Stimulated activated naive CD4-positive, alpha-beta T cell treated with Interleukin-2 at 50 U/mL for 16 hours (primary cell): ENCODE measurements at regions not wholly inside any gene's neighbourhood (a gene's known extent, or its start where the extent isn't known, plus 50 kb on each side); places are given as distances from the start of the nearest gene placed in this dataset.

ENCODE experiments used
- DNase-seq: peaks from one replicate; lab custom pipeline; 2025; lab: John Stamatoyannopoulos, UW

GRCh38 chr7:70986297-70986696, 145.6 kb upstream of the GALNT17 start:
- no peak for DNase-seq

- no peak for DNase-seq
These were observed 137.8 kb upstream of the GALNT17 start for GRCh38 chr7:70994176-70994575.

GRCh38 chr7:70997261-70997660, 134.7 kb upstream of the GALNT17 start:
- DNase-seq, result no peak

- no peak for DNase-seq
These were observed 126.8 kb upstream of the GALNT17 start for GRCh38 chr7:71005109-71005508.

- DNase-seq, result no peak
These were observed 122.3 kb upstream of the GALNT17 start for GRCh38 chr7:71009636-71010035.

GRCh38 chr7:71015252-71015900, 116.6 kb upstream of the GALNT17 start:
- no peak for DNase-seq

GRCh38 chr7:71016401-71016800, 115.5 kb upstream of the GALNT17 start:
- DNase-seq, result no peak

- no peak for DNase-seq
These were observed 114.3 kb upstream of the GALNT17 start for GRCh38 chr7:71017602-71018001.

GRCh38 chr7:71019706-71020105, 112.2 kb upstream of the GALNT17 start:
- no peak for DNase-seq

GRCh38 chr7:71021131-71021530, 110.8 kb upstream of the GALNT17 start:
- DNase-seq, result no peak

- no peak for DNase-seq
These were observed 105.3 kb upstream of the GALNT17 start for GRCh38 chr7:71026680-71027079.

- no peak for DNase-seq
These were observed 97.7 kb upstream of the GALNT17 start for GRCh38 chr7:71034243-71034642.

- DNase-seq, result no peak
These were observed 89.4 kb upstream of the GALNT17 start for GRCh38 chr7:71042591-71042990.

GRCh38 chr7:71050492-71050891, 81.5 kb upstream of the GALNT17 start:
- DNase-seq, result no peak

- DNase-seq, result no peak
These were observed 76.4 kb upstream of the GALNT17 start for GRCh38 chr7:71055504-71055903.

- DNase-seq, result no peak
These were observed 54.0 kb upstream of the GALNT17 start for GRCh38 chr7:71077743-71078476.
